NCI-H1436 treated with DMSO at 0.1 percent for 48 hours (cell line): ENCODE measurements at regions not wholly inside any gene's neighbourhood (a gene's known extent, or its start where the extent isn't known, plus 50 kb on each side); places are given as distances from the start of the nearest gene placed in this dataset.

ENCODE experiments used
- DNase-seq: peaks from one replicate; lab custom pipeline; 2025; lab: John Stamatoyannopoulos, UW

GRCh38 chr16:55264949-55265348, 59.1 kb upstream of the IRX6 start:
- DNase-seq = no peak

- DNase-seq = no peak
Observed at GRCh38 chr16:55265926-55266325, 58.1 kb upstream of the IRX6 start.

GRCh38 chr16:55271945-55272513, 52.0 kb upstream of the IRX6 start:
- no peak for DNase-seq

GRCh38 chr16:55272744-55273143, 51.3 kb upstream of the IRX6 start:
- no peak for DNase-seq

- DNase-seq = no peak
Observed at GRCh38 chr16:55273356-55273755, 50.6 kb upstream of the IRX6 start.

- no peak for DNase-seq
Observed at GRCh38 chr16:55273959-55274358, 50.0 kb upstream of the IRX6 start.
